ENCODE measurements at regions not wholly inside any gene's neighbourhood (a gene's known extent, or its start where the extent isn't known, plus 50 kb on each side); places are given as distances from the start of the nearest gene placed in this dataset.

- TF ChIP-seq CTCF (IDR thresholded peaks at IDR 0.05) = no peak
- no peak for TF ChIP-seq POLR2A (IDR thresholded peaks at IDR 0.05)
Measured at GRCh38 chr2:67583185-67583584, 186.1 kb downstream of the ETAA1 start.

All from body of pancreas (tissue), 4 donors.